WTC11 (cell line): ENCODE measurements at regions not wholly inside any gene's neighbourhood (a gene's known extent, or its start where the extent isn't known, plus 50 kb on each side); places are given as distances from the start of the nearest gene placed in this dataset.

Source experiments
- ATAC-seq: fragments of 200-7000 bp; cut with Tn5 transposase; 2 replicates; pipeline ENCODE4 v1.10.0; 2021; ENCODE audit warnings: mild to moderate bottlenecking, moderate library complexity
- CTCF ChIA-PET: fragments of 300-600 bp; sonication (Branson Sonifier 250); formaldehyde crosslinking; loops from one replicate; lab custom pipeline; 2021; ENCODE audit warnings: antibody characterized with exemption; lab: Charles Lee
- POLR2A ChIA-PET: fragments of 350-600 bp; sonication (Branson Sonifier 250); formaldehyde crosslinking; loops from one replicate; lab custom pipeline; 2021; ENCODE audit warnings: antibody characterized with exemption; lab: Charles Lee
- DNase-seq: peaks from one replicate; pipeline ENCODE4 v3.0.0; 2021; ENCODE audit warnings: low spot score
- H3K27ac Mint-ChIP-seq: 2 replicates; pipeline ENCODE4 v1.8.0; 2021; ENCODE audit warnings: mixed read lengths
- H3K27me3 Mint-ChIP-seq: 2 replicates; pipeline ENCODE4 v1.8.0; 2021; ENCODE audit warnings: low read depth, mild to moderate bottlenecking, moderate library complexity, mixed read lengths
- H3K36me3 Mint-ChIP-seq: 2 replicates; pipeline ENCODE4 v1.8.0; 2021; ENCODE audit warnings: mixed read lengths
- H3K4me1 Mint-ChIP-seq: 2 replicates; pipeline ENCODE4 v1.8.0; 2022; ENCODE audit warnings: mixed read lengths
- H3K4me3 Mint-ChIP-seq: 2 replicates; pipeline ENCODE4 v1.8.0; 2021; ENCODE audit warnings: mild to moderate bottlenecking, moderate library complexity, mixed read lengths
- H3K9me3 Mint-ChIP-seq: 2 replicates; pipeline ENCODE4 v1.8.0; 2021; ENCODE audit warnings: mixed read lengths
- AFF4 ChIP-seq: sonication (generic); formaldehyde crosslinking; IDR thresholded peaks from 2 replicates; pipeline ENCODE4 v1.8.1; 2023; ENCODE audit warnings: mild to moderate bottlenecking, missing genetic modification reagents, borderline replicate concordance
- AR ChIP-seq: fragments of 250-450 bp; sonication (Bioruptor Pico); IDR thresholded peaks from 2 replicates; pipeline ENCODE4 v1.9.0; 2021; ENCODE audit warnings: mild to moderate bottlenecking
- CTCF ChIP-seq: fragments of 200-600 bp; IDR thresholded peaks from 2 replicates; pipeline ENCODE4 v1.8.0; 2022; ENCODE audit warnings: antibody characterized with exemption
- E2F5 ChIP-seq: sonication (generic); formaldehyde crosslinking; IDR thresholded peaks from 2 replicates; pipeline ENCODE4 v1.8.1; 2022; ENCODE audit warnings: mild to moderate bottlenecking, moderate library complexity, missing genetic modification reagents
- ESRRA ChIP-seq: sonication (generic); formaldehyde crosslinking; IDR thresholded peaks from 2 replicates; pipeline ENCODE4 v1.8.1; 2022; ENCODE audit warnings: mild to moderate bottlenecking, missing genetic modification reagents, borderline replicate concordance
- FOXK1 ChIP-seq: sonication (generic); formaldehyde crosslinking; IDR thresholded peaks from 2 replicates; pipeline ENCODE4 v1.8.0; 2022; ENCODE audit warnings: mild to moderate bottlenecking, moderate library complexity, missing genetic modification reagents
- GABPB1 ChIP-seq: sonication (generic); formaldehyde crosslinking; IDR thresholded peaks from 2 replicates; pipeline ENCODE4 v1.8.1; 2023; ENCODE audit warnings: mild to moderate bottlenecking, missing genetic modification reagents
- HMGA2 ChIP-seq: fragments of 250-450 bp; sonication (Bioruptor Pico); IDR thresholded peaks from 2 replicates; pipeline ENCODE4 v1.4.0; 2021; ENCODE audit warnings: mild to moderate bottlenecking, moderate library complexity
- HMGXB4 ChIP-seq: sonication (generic); formaldehyde crosslinking; IDR thresholded peaks from 2 replicates; pipeline ENCODE4 v1.8.1; 2023; ENCODE audit warnings: mild to moderate bottlenecking, moderate library complexity, missing genetic modification reagents
- JAZF1 ChIP-seq: fragments of 250-450 bp; sonication (Bioruptor Pico); IDR thresholded peaks from 2 replicates; pipeline ENCODE4 v1.9.0; 2021; ENCODE audit warnings: moderate library complexity, mild to moderate bottlenecking, inconsistent platforms
- MAX ChIP-seq: sonication (generic); formaldehyde crosslinking; IDR thresholded peaks from 2 replicates; pipeline ENCODE4 v1.8.0; 2022; ENCODE audit warnings: mild to moderate bottlenecking, missing genetic modification reagents
- MXD4 ChIP-seq: fragments of 250-450 bp; sonication (Bioruptor Pico); IDR thresholded peaks from 2 replicates; pipeline ENCODE4 v1.8.0; 2021; ENCODE audit warnings: mild to moderate bottlenecking, moderate library complexity, borderline replicate concordance
- MYBL2 ChIP-seq: sonication (generic); formaldehyde crosslinking; IDR thresholded peaks from 2 replicates; pipeline ENCODE4 v1.8.1; 2023; ENCODE audit warnings: mild to moderate bottlenecking, moderate library complexity, missing genetic modification reagents
- SOX15 ChIP-seq: fragments of 250-450 bp; sonication (Bioruptor Pico); IDR thresholded peaks from 2 replicates; pipeline ENCODE4 v1.9.0; 2021; ENCODE audit warnings: mild to moderate bottlenecking
- USF1 ChIP-seq: sonication (generic); formaldehyde crosslinking; IDR thresholded peaks from 2 replicates; pipeline ENCODE4 v1.8.0; 2022; ENCODE audit warnings: mild to moderate bottlenecking, missing genetic modification reagents
- ZNF121 ChIP-seq: sonication (generic); formaldehyde crosslinking; IDR thresholded peaks from 2 replicates; pipeline ENCODE4 v1.8.0; 2023; ENCODE audit warnings: missing genetic modification reagents
- ZSCAN18 ChIP-seq: fragments of 250-450 bp; sonication (Bioruptor Pico); IDR thresholded peaks from 2 replicates; pipeline ENCODE4 v2.1.2; 2022; ENCODE audit warnings: mild to moderate bottlenecking, moderate library complexity

GRCh38 chr13:44857061-44857460 lies 132.2 kb downstream of the NUFIP1 start:
- Mint-ChIP-seq H3K4me1 (peaks cover 20% of the 10 kb centered on the region), H3K4me3 (no peak overlapping the region), H3K27ac (no peak overlapping the region), H3K27me3 (no peaks in the 10 kb centered on the region), H3K36me3 (no peaks in the 10 kb centered on the region), H3K9me3 (no peaks in the 10 kb centered on the region)
- CTCF ChIA-PET = no interaction called here
- POLR2A ChIA-PET = no interaction called here
- DNase-seq = no peak
- ATAC-seq = no peak
- TF ChIP-seq CTCF = no peak
- no peak for TF ChIP-seq USF1 (CRISPR knock-in tag)
- TF ChIP-seq HMGA2 = no peak
- no peak for TF ChIP-seq ZSCAN18 (CRISPR knock-in tag)
- no peak for TF ChIP-seq SOX15 (CRISPR knock-in tag)
- TF ChIP-seq AFF4 = no peak
- no peak for TF ChIP-seq AR (CRISPR knock-in tag)
- TF ChIP-seq MYBL2 (CRISPR knock-in tag) = no peak
- TF ChIP-seq FOXK1 = no peak
- TF ChIP-seq MAX (CRISPR knock-in tag) = no peak
- no peak for TF ChIP-seq MXD4 (CRISPR knock-in tag)

- no peaks in the 10 kb centered on the region for H3K9me3 Mint-ChIP-seq
- TF ChIP-seq ZNF121 (CRISPR knock-in tag) (no peak), GABPB1 (CRISPR knock-in tag) (no peak), JAZF1 (no peak), ESRRA (CRISPR knock-in tag) (no peak), E2F5 (CRISPR knock-in tag) (no peak), HMGXB4 (CRISPR knock-in tag) (no peak)
- TF ChIP-seq, all 79 proteins: peak for 0
- POLR2A ChIA-PET = no interaction called here
- ATAC-seq (no peak), DNase-seq (no peak)
- Mint-ChIP-seq H3K36me3 (no peaks in the 10 kb centered on the region), H3K27me3 (no peaks in the 10 kb centered on the region), H3K4me1 (peaks cover 24% of the 10 kb centered on the region), H3K27ac (no peak overlapping the region), H3K4me3 (no peak overlapping the region)
- CTCF ChIA-PET = no interaction called here
These were observed 133.4 kb downstream of the NUFIP1 start for GRCh38 chr13:44855860-44856259.
